Tibial nerve (tissue), 4 donors: ENCODE measurements at regions not wholly inside any gene's neighbourhood (a gene's known extent, or its start where the extent isn't known, plus 50 kb on each side); places are given as distances from the start of the nearest gene placed in this dataset.
"Not testable (repeated sequence)": the region's sequence is repeated elsewhere in the genome, so short reads cannot be mapped to it uniquely, and the experiment has no call there.

Source experiments
- DNase-seq, 2 donors: peaks; one replicate each; pipeline ENCODE4 v3.0.0-alpha.2; 2019; ENCODE audit warnings: low spot score in 2 of 2
- H3K27ac ChIP-seq, 4 donors: fragments of 200-600 bp; sonication (generic) in 3 of 4; one replicate each; pipeline ENCODE4 v1.5.1; 2017 to 2019; ENCODE audit warnings: mild to moderate bottlenecking in 1 of 4
- H3K27me3 ChIP-seq, 2 donors: fragments of 200-600 bp; sonication (generic) in 1 of 2; one replicate each; pipeline versions ENCODE4 v1.5.1 to v1.6.0; 2017 to 2019
- H3K36me3 ChIP-seq, 3 donors: fragments of 200-600 bp; sonication (generic); one replicate each; pipeline ENCODE4 v1.5.1; 2018 to 2019
- H3K4me1 ChIP-seq, 4 donors: fragments of 200-600 bp; sonication (generic) in 3 of 4; one replicate each; pipeline ENCODE4 v1.5.1; 2017 to 2019
- H3K4me3 ChIP-seq, 4 donors: fragments of 200-600 bp; sonication (generic) in 3 of 4; one replicate each; pipeline ENCODE4 v1.5.1; 2017 to 2019; ENCODE audit warnings: mild to moderate bottlenecking in 1 of 4, moderate library complexity in 1 of 4
- H3K9me3 ChIP-seq, 4 donors: fragments of 200-600 bp; sonication (generic) in 3 of 4; one replicate each; pipeline ENCODE4 v1.5.1; 2017 to 2019
- EP300 ChIP-seq, 2 donors: sonication (generic); formaldehyde crosslinking; IDR thresholded peaks; one replicate each; pipeline ENCODE4 v1.6.1; 2017; ENCODE audit warnings: antibody characterized with exemption in 2 of 2, mild to moderate bottlenecking in 1 of 2
- POLR2A ChIP-seq, 2 donors: fragments of 450-650 bp; IDR thresholded peaks; one replicate each; pipeline ENCODE4 v1.6.1; 2017; ENCODE audit warnings: antibody characterized with exemption in 2 of 2, mild to moderate bottlenecking in 2 of 2, moderate library complexity in 2 of 2
- WGBS, 2 donors: methylation state at CpG; one replicate each; pipeline ENCODE4 v1.1.5; 2018; 5-methylcytosine and 5-hydroxymethylcytosine counted together
- TF ChIP-seq, protein P1 (sequence below), 5 experiments: fragments of 200-600 bp in 3 of 5; fragments of 450-650 bp in 2 of 5; sonication (generic) in 3 of 5; IDR thresholded peaks; one replicate each; pipeline ENCODE4 v1.5.1; 2016 to 2019; ENCODE audit warnings: antibody characterized with exemption in 5 of 5, mild to moderate bottlenecking in 3 of 5, moderate library complexity in 2 of 5

DNA sequence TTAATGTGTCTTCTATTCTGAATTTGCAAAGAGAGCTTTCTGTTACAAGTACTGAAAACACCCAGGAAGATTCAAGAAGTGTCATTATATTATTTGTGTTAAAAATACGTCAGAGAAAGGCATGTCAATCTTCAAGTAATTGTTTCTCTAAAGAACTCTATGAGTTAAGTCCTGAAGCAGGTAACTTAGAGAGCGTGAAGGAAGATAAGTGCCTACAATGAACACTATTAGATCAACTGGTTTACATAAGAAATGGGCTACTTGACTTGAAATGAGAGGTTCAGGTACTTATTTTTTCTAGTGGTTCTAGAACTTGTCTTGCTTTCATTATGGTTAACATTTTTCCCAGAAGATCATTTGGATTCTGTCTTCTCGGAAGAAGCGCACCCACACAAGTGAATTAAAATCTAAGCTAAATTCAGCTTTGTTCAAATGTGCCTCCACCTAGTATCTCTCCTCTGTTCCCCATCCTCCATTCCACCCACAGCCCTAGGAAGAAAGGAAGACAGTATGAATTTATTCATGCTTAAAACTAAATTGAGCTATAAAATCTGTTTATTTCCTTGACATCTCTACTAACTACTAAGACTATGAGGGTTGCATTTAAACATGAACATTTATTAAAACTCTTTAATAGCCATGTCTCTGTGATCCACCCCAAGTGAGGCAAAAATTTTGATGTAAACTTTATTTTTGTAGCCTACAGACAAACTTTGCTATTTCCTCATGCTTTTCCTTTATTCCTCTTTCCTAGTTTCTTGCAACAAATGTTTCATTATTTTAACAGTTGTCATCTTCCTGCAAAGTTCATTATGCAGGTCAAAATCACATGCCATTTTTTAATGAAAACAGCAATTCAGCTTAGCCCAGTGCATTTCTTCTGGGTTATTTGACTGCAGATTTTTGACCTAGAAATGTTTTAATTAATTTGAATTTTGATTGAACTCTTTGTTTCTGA lies 206.8 kb downstream of the KCNJ2 start:
- WGBS, 2 donors: 77 to 81% methylated on average over 4 of the region's 4 CpGs
- H3K27me3 ChIP-seq: no peaks in the 10 kb centered on the region
- no peak overlapping the region for H3K27ac ChIP-seq
- H3K4me1 ChIP-seq: no peaks in the 10 kb centered on the region
- H3K36me3 ChIP-seq: no peaks in the 10 kb centered on the region
- no peak for DNase-seq
- TF ChIP-seq POLR2A (IDR thresholded peaks at IDR 0.05): no peak
- TF ChIP-seq, protein P1, sequence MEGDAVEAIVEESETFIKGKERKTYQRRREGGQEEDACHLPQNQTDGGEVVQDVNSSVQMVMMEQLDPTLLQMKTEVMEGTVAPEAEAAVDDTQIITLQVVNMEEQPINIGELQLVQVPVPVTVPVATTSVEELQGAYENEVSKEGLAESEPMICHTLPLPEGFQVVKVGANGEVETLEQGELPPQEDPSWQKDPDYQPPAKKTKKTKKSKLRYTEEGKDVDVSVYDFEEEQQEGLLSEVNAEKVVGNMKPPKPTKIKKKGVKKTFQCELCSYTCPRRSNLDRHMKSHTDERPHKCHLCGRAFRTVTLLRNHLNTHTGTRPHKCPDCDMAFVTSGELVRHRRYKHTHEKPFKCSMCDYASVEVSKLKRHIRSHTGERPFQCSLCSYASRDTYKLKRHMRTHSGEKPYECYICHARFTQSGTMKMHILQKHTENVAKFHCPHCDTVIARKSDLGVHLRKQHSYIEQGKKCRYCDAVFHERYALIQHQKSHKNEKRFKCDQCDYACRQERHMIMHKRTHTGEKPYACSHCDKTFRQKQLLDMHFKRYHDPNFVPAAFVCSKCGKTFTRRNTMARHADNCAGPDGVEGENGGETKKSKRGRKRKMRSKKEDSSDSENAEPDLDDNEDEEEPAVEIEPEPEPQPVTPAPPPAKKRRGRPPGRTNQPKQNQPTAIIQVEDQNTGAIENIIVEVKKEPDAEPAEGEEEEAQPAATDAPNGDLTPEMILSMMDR (IDR thresholded peaks at IDR 0.05): no peak
- TF ChIP-seq EP300 (IDR thresholded peaks at IDR 0.05): no peak
- H3K9me3 ChIP-seq: no peaks in the 10 kb centered on the region
- H3K4me3 ChIP-seq: no peak overlapping the region

DNA sequence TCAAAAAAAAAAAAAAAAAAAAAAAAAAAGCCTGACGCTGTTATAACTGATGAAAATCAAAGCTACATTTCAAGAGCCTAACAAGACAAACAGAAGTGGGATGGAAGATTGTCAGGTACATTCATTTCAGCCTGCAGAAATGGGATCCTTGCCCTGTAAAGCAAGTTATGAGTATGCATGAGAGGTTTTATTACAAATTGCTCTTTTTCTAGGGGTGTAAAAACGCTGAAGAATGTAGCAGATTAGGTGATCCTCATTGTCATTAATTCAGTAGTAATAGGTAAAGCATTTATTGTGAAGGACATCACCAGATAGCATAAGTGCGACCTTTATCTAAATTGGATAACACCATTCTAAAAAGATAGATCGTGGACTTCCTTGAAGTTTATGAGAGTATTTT lies 208.3 kb downstream of the KCNJ2 start:
- no peak for DNase-seq
- 69 to 79% methylated on average over 4 of the region's 4 CpGs for WGBS, 2 donors
- no peaks in the 10 kb centered on the region for H3K36me3 ChIP-seq
- TF ChIP-seq EP300 (IDR thresholded peaks at IDR 0.05) (no peak), POLR2A (IDR thresholded peaks at IDR 0.05) (no peak)
- TF ChIP-seq, protein P1 (IDR thresholded peaks at IDR 0.05): no peak
- no peaks in the 10 kb centered on the region for H3K9me3 ChIP-seq
- no peak overlapping the region for H3K4me3 ChIP-seq
- H3K4me1 ChIP-seq: no peaks in the 10 kb centered on the region
- no peaks in the 10 kb centered on the region for H3K27me3 ChIP-seq
- H3K27ac ChIP-seq: no peak overlapping the region

DNA sequence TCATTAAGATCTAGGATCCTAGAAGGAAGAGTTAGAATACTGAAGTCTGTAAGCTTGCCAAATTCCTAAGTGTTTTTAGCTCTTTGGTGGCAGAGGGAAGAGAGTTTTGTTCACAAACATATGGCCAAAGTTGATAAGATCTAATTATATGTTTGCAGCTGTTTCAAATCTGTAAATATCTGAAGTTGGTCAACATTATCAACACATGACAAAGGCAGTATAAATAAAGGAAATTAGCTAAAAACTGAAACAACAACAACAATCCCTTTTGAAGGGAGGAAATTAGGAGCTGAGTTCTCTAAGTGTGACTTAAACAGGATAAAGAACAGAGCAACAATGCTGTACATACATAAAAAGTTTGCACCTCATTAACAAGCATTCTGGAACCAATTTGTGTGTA lies 208.7 kb downstream of the KCNJ2 start:
- TF ChIP-seq POLR2A (IDR thresholded peaks at IDR 0.05) (no peak), EP300 (IDR thresholded peaks at IDR 0.05) (no peak)
- TF ChIP-seq, protein P1 (IDR thresholded peaks at IDR 0.05): no peak
- no peak overlapping the region for H3K4me3 ChIP-seq
- H3K27me3 ChIP-seq: no peaks in the 10 kb centered on the region

DNA sequence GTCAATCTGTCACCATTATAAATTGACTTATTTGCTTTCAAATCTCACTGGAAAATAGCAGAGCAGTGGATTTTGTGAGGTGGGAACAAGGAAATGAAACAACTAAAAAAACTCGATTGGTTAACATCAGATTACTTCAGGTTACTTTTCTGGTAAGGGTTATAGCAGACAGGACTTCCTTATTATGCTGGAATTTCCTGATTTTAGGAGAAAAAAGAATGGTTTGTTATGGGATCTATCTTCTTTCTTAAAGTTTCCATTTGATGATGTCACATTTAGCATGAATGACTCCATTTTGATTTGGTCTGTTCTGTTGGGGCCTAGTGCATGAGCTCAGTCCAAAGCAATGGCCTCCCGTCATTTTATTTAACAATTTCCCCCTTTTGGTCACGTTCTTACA lies 210.6 kb downstream of the KCNJ2 start:
- WGBS, 2 donors: 70 to 83% methylated on average over 3 of the region's 3 CpGs
- no peaks in the 10 kb centered on the region for H3K4me1 ChIP-seq
- no peaks in the 10 kb centered on the region for H3K9me3 ChIP-seq
- no peak overlapping the region for H3K4me3 ChIP-seq
- no peak overlapping the region for H3K27ac ChIP-seq
- TF ChIP-seq, protein P1 (IDR thresholded peaks at IDR 0.05): no peak
- TF ChIP-seq EP300 (IDR thresholded peaks at IDR 0.05) (no peak), POLR2A (IDR thresholded peaks at IDR 0.05) (no peak)
- no peaks in the 10 kb centered on the region for H3K36me3 ChIP-seq
- no peak for DNase-seq
- no peaks in the 10 kb centered on the region for H3K27me3 ChIP-seq

More for the DNA sequence above, 208.7 kb downstream of the KCNJ2 start:
- Histone ChIP-seq H3K36me3 (no peaks in the 10 kb centered on the region), H3K27ac (no peak overlapping the region), H3K9me3 (no peaks in the 10 kb centered on the region), H3K4me1 (no peaks in the 10 kb centered on the region)
- DNase-seq: no peak

DNA sequence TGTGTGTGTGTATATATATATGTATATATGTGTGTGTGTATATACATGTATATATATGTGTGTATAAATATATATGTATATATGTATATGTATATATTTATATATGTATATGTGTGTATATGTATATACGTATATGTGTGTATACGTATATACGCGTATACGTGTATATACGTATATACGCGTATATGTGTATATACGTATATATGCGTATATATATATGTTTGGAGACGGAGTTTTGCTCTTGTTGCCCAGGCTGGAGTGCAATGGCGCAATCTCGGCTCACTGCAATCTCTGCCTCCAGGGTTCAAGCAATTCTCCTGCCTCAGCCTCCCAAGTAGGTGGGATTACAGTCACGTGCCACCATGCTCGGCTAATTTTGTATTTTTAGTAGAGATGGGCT lies 212.6 kb downstream of the KCNJ2 start:
- H3K27me3 ChIP-seq, H3K9me3 ChIP-seq, H3K36me3 ChIP-seq, H3K4me3 ChIP-seq, H3K4me1 ChIP-seq, DNase-seq, H3K27ac ChIP-seq: not testable (repeated sequence)
- 95 to 96% methylated on average over 15 of the region's 15 CpGs for WGBS, 2 donors
